ENCODE measurements at regions not wholly inside any gene's neighbourhood (a gene's known extent, or its start where the extent isn't known, plus 50 kb on each side); places are given as distances from the start of the nearest gene placed in this dataset.
"Not testable (repeated sequence)": the region's sequence is repeated elsewhere in the genome, so short reads cannot be mapped to it uniquely, and the experiment has no call there.

- H3K36me3 ChIP-seq (replicated peaks in 1 of 2; ENCODE audit: control insufficient read depth in 1 of 2, insufficient read depth in 2 of 2, low read length in 1 of 2); H3K27ac ChIP-seq (ENCODE audit: low read depth in 2 of 2, low read length in 1 of 2); POLR2A ChIA-PET; H2AFZ ChIP-seq (ENCODE audit: low read depth); H3K9me2 ChIP-seq; H3K4me3 ChIP-seq (ENCODE audit: low read depth in 2 of 2, low read length in 1 of 2); DNase-seq; H3K79me2 ChIP-seq (ENCODE audit: insufficient read depth); H3K4me1 ChIP-seq (ENCODE audit: control insufficient read depth in 1 of 2, insufficient read depth in 2 of 2, low read depth in 1 of 2, low read length in 1 of 2); H3F3A ChIP-seq (replicated peaks; ENCODE audit: insufficient read depth); H3K27me3 ChIP-seq (ENCODE audit: insufficient read depth); H3K9me3 ChIP-seq; H3K4me2 ChIP-seq; H3K9ac ChIP-seq; CTCF ChIA-PET; H4K20me1 ChIP-seq (ENCODE audit: insufficient read depth): not testable (repeated sequence)
- no CpG with 5 or more reads among the region's 5 CpGs for WGBS (ENCODE audit: low lambda C conversion rate)
These were observed 4545.7 kb upstream of the TPTE start for GRCh38 chr21:5975719-5976118.

GRCh38 chr21:5997586-5997985, 4523.8 kb upstream of the TPTE start:
- H3K9ac ChIP-seq; H4K20me1 ChIP-seq (ENCODE audit: insufficient read depth); DNase-seq; H3K4me3 ChIP-seq (ENCODE audit: low read depth in 2 of 2, low read length in 1 of 2); H3K4me2 ChIP-seq; H3K4me1 ChIP-seq (ENCODE audit: control insufficient read depth in 1 of 2, insufficient read depth in 2 of 2, low read depth in 1 of 2, low read length in 1 of 2); H2AFZ ChIP-seq (ENCODE audit: low read depth); H3K9me2 ChIP-seq; H3F3A ChIP-seq (replicated peaks; ENCODE audit: insufficient read depth); H3K27ac ChIP-seq (ENCODE audit: low read depth in 2 of 2, low read length in 1 of 2); CTCF ChIA-PET; H3K36me3 ChIP-seq (replicated peaks in 1 of 2; ENCODE audit: control insufficient read depth in 1 of 2, insufficient read depth in 2 of 2, low read length in 1 of 2); H3K27me3 ChIP-seq (ENCODE audit: insufficient read depth); H3K79me2 ChIP-seq (ENCODE audit: insufficient read depth); POLR2A ChIA-PET; H3K9me3 ChIP-seq: not testable (repeated sequence)
- WGBS (ENCODE audit: low lambda C conversion rate), result no CpG with 5 or more reads among the region's 2 CpGs

- H3K27me3 ChIP-seq (ENCODE audit: insufficient read depth); CTCF ChIA-PET; DNase-seq; H3K9ac ChIP-seq; H3F3A ChIP-seq (replicated peaks; ENCODE audit: insufficient read depth); H3K4me1 ChIP-seq (ENCODE audit: control insufficient read depth in 1 of 2, insufficient read depth in 2 of 2, low read depth in 1 of 2, low read length in 1 of 2); H3K79me2 ChIP-seq (ENCODE audit: insufficient read depth); H3K36me3 ChIP-seq (replicated peaks in 1 of 2; ENCODE audit: control insufficient read depth in 1 of 2, insufficient read depth in 2 of 2, low read length in 1 of 2); H3K4me3 ChIP-seq (ENCODE audit: low read depth in 2 of 2, low read length in 1 of 2); H4K20me1 ChIP-seq (ENCODE audit: insufficient read depth); H2AFZ ChIP-seq (ENCODE audit: low read depth); POLR2A ChIA-PET; H3K9me3 ChIP-seq; H3K4me2 ChIP-seq; H3K9me2 ChIP-seq; H3K27ac ChIP-seq (ENCODE audit: low read depth in 2 of 2, low read length in 1 of 2): not testable (repeated sequence)
- WGBS (ENCODE audit: low lambda C conversion rate), result no CpG with 5 or more reads among the region's 7 CpGs
These were observed 4505.8 kb upstream of the TPTE start for GRCh38 chr21:6015422-6016057.

- H3K9me3 ChIP-seq; H4K20me1 ChIP-seq (ENCODE audit: insufficient read depth); POLR2A ChIA-PET; H3K36me3 ChIP-seq (replicated peaks in 1 of 2; ENCODE audit: control insufficient read depth in 1 of 2, insufficient read depth in 2 of 2, low read length in 1 of 2); H3K4me1 ChIP-seq (ENCODE audit: control insufficient read depth in 1 of 2, insufficient read depth in 2 of 2, low read depth in 1 of 2, low read length in 1 of 2); DNase-seq; H3K27ac ChIP-seq (ENCODE audit: low read depth in 2 of 2, low read length in 1 of 2); H3K27me3 ChIP-seq (ENCODE audit: insufficient read depth); H3K79me2 ChIP-seq (ENCODE audit: insufficient read depth); H3K9ac ChIP-seq; H2AFZ ChIP-seq (ENCODE audit: low read depth); H3K4me3 ChIP-seq (ENCODE audit: low read depth in 2 of 2, low read length in 1 of 2); H3F3A ChIP-seq (replicated peaks; ENCODE audit: insufficient read depth); H3K4me2 ChIP-seq; CTCF ChIA-PET; H3K9me2 ChIP-seq: not testable (repeated sequence)
- WGBS (ENCODE audit: low lambda C conversion rate), result no CpG with 5 or more reads among the region's 5 CpGs
These were observed 4500.9 kb upstream of the TPTE start for GRCh38 chr21:6020460-6020859.

GRCh38 chr21:6020953-6021716, 4500.2 kb upstream of the TPTE start:
- H3K36me3 ChIP-seq (replicated peaks in 1 of 2; ENCODE audit: control insufficient read depth in 1 of 2, insufficient read depth in 2 of 2, low read length in 1 of 2); H3K4me3 ChIP-seq (ENCODE audit: low read depth in 2 of 2, low read length in 1 of 2); DNase-seq; H2AFZ ChIP-seq (ENCODE audit: low read depth); H3K9me3 ChIP-seq; H3K4me2 ChIP-seq; H3K9me2 ChIP-seq; H3F3A ChIP-seq (replicated peaks; ENCODE audit: insufficient read depth); H3K9ac ChIP-seq; H3K4me1 ChIP-seq (ENCODE audit: control insufficient read depth in 1 of 2, insufficient read depth in 2 of 2, low read depth in 1 of 2, low read length in 1 of 2); H3K79me2 ChIP-seq (ENCODE audit: insufficient read depth); H3K27me3 ChIP-seq (ENCODE audit: insufficient read depth); H3K27ac ChIP-seq (ENCODE audit: low read depth in 2 of 2, low read length in 1 of 2); H4K20me1 ChIP-seq (ENCODE audit: insufficient read depth); CTCF ChIA-PET; POLR2A ChIA-PET: not testable (repeated sequence)
- WGBS (ENCODE audit: low lambda C conversion rate), result no CpG with 5 or more reads among the region's 10 CpGs

GRCh38 chr21:6021717-6022270, 4499.6 kb upstream of the TPTE start:
- H3K4me2 ChIP-seq; H3K9me3 ChIP-seq; H3K27me3 ChIP-seq (ENCODE audit: insufficient read depth); H2AFZ ChIP-seq (ENCODE audit: low read depth); H3K36me3 ChIP-seq (replicated peaks in 1 of 2; ENCODE audit: control insufficient read depth in 1 of 2, insufficient read depth in 2 of 2, low read length in 1 of 2); H3K4me3 ChIP-seq (ENCODE audit: low read depth in 2 of 2, low read length in 1 of 2); H3F3A ChIP-seq (replicated peaks; ENCODE audit: insufficient read depth); CTCF ChIA-PET; DNase-seq; H4K20me1 ChIP-seq (ENCODE audit: insufficient read depth); POLR2A ChIA-PET; H3K4me1 ChIP-seq (ENCODE audit: control insufficient read depth in 1 of 2, insufficient read depth in 2 of 2, low read depth in 1 of 2, low read length in 1 of 2); H3K9me2 ChIP-seq; H3K79me2 ChIP-seq (ENCODE audit: insufficient read depth); H3K27ac ChIP-seq (ENCODE audit: low read depth in 2 of 2, low read length in 1 of 2); H3K9ac ChIP-seq: not testable (repeated sequence)
- no CpG with 5 or more reads among the region's 4 CpGs for WGBS (ENCODE audit: low lambda C conversion rate)
